GM12878 (cell line): ENCODE measurements at regions not wholly inside any gene's neighbourhood (a gene's known extent, or its start where the extent isn't known, plus 50 kb on each side); places are given as distances from the start of the nearest gene placed in this dataset.

Experiments
- ATAC-seq: fragments of 200-7000 bp; cut with Tn5 transposase; 3 replicates; pipeline ENCODE4 v1.9.1; 2020; ENCODE audit warnings: mild to moderate bottlenecking, moderate library complexity
- BruUV-seq: library from RNA; stranded (reverse); fragments of 400-500 nt; replicated peaks from 2 replicates; lab custom pipeline; 2021; lab: Mats Ljungman, UMichigan
- CTCF ChIA-PET: fragments of 300-600 bp; sonication (Branson Sonifier 250); formaldehyde crosslinking; extraction: SDS; loops from one replicate; lab custom pipeline; 2021; ENCODE audit warnings: inconsistent platforms; lab: Yijun Ruan, JAX
- POLR2A ChIA-PET: fragments of 350-600 bp; formaldehyde crosslinking; extraction: SDS; loops from one replicate; lab custom pipeline; 2021; ENCODE audit warnings: inconsistent platforms; lab: Charles Lee
- RAD21 ChIA-PET: fragments of 300-600 bp; sonication (Branson Sonifier 250); formaldehyde crosslinking; loops from one replicate; lab custom pipeline; 2023; ENCODE audit warnings: antibody characterized with exemption; ENCODE audit not compliant: unreplicated experiment; lab: Charles Lee
- SMC1A ChIA-PET: fragments of 300-600 bp; sonication (Branson Sonifier 250); formaldehyde crosslinking; loops from one replicate; lab custom pipeline; 2023; ENCODE audit not compliant: unreplicated experiment, uncharacterized antibody; lab: Charles Lee
- DNase-seq: peaks from one replicate; pipeline ENCODE4 v3.0.0-alpha.2; 2011; ENCODE audit warnings: low read depth, low spot score
- FAIRE-seq: peaks from 3 replicates; lab custom pipeline; 2011; peaks lifted over from hg19 to GRCh38; lab: Jason Lieb, UNC
- H2AFZ ChIP-seq: 2 replicates; pipeline ENCODE4 v1.6.0; 2011; ENCODE audit warnings: low read depth, low read length, control low read depth; ENCODE audit not compliant: control insufficient read depth
- H3K27ac ChIP-seq: 2 replicates; pipeline ENCODE4 v1.5.1; 2011; ENCODE audit warnings: control low read depth; ENCODE audit not compliant: control insufficient read depth, insufficient read depth
- H3K27me3 ChIP-seq, 2 experiments: replicated peaks in 1 of 2; 2 replicates each; pipeline versions ENCODE4 v1.6.0 to v1.6.1; 2011; ENCODE audit warnings: low read length in 1 of 2; ENCODE audit not compliant: control insufficient read depth in 2 of 2, insufficient read depth in 2 of 2
- H3K36me3 ChIP-seq, 2 experiments: 2 replicates each; pipeline ENCODE4 v1.5.1; 2011; ENCODE audit warnings: low read length in 1 of 2; ENCODE audit not compliant: control insufficient read depth in 2 of 2, insufficient read depth in 2 of 2
- H3K4me1 ChIP-seq: 2 replicates; pipeline ENCODE4 v1.6.1; 2011; ENCODE audit warnings: mild to moderate bottlenecking, low read length, moderate library complexity, mixed read lengths; ENCODE audit not compliant: control insufficient read depth, insufficient read depth
- H3K4me2 ChIP-seq: 2 replicates; pipeline ENCODE4 v1.6.0; 2011; ENCODE audit warnings: control low read depth; ENCODE audit not compliant: control insufficient read depth, insufficient read depth
- H3K4me3 ChIP-seq: fragments of 200-600 bp; sonication (generic); 2 replicates; pipeline ENCODE4 v1.5.1; 2016
- H3K79me2 ChIP-seq: 2 replicates; pipeline ENCODE4 v1.6.0; 2011; ENCODE audit warnings: low read length; ENCODE audit not compliant: control insufficient read depth, insufficient read depth
- H3K9ac ChIP-seq: 2 replicates; pipeline ENCODE4 v1.8.0; 2011; ENCODE audit warnings: low read length, control low read depth, mixed read lengths; ENCODE audit not compliant: control insufficient read depth, insufficient read depth
- H3K9me3 ChIP-seq: replicated peaks from 3 replicates; pipeline ENCODE4 v1.5.1; 2011; ENCODE audit warnings: mild to moderate bottlenecking, low read length; ENCODE audit not compliant: control insufficient read depth, insufficient read depth
- H4K20me1 ChIP-seq: 2 replicates; pipeline ENCODE4 v1.6.0; 2011; ENCODE audit not compliant: control insufficient read depth, insufficient read depth
- BCL11A ChIP-seq: IDR thresholded peaks from 2 replicates; pipeline ENCODE4 v1.6.1; 2011; ENCODE audit warnings: low read depth, low read length
- BCL3 ChIP-seq: IDR thresholded peaks from 2 replicates; pipeline ENCODE4 v1.6.1; 2011; ENCODE audit warnings: borderline replicate concordance, low read depth, mild to moderate bottlenecking, moderate library complexity, low read length; ENCODE audit not compliant: insufficient read depth, poor library complexity, severe bottlenecking
- CBX5 ChIP-seq: sonication (generic); IDR thresholded peaks from 2 replicates; pipeline ENCODE4 v1.6.1; 2016; ENCODE audit warnings: low read depth, moderate library complexity, mild to moderate bottlenecking, inconsistent platforms
- MXI1 ChIP-seq: fragments of 150-350 bp; IDR thresholded peaks from 2 replicates; pipeline ENCODE4 v1.6.1; 2011; ENCODE audit warnings: low read depth, mild to moderate bottlenecking, inconsistent platforms, low read length, improper control_type of control experiment
- NR2C1 ChIP-seq: fragments of 450-650 bp; IDR thresholded peaks from 2 replicates; pipeline ENCODE4 v1.6.1; 2017; ENCODE audit warnings: antibody characterized with exemption, mild to moderate bottlenecking, moderate library complexity
- POU2F2 ChIP-seq: IDR thresholded peaks from 3 replicates; pipeline ENCODE4 v1.6.1; 2011; ENCODE audit warnings: low read depth, mild to moderate bottlenecking, low read length, borderline replicate concordance
- RELA ChIP-seq: fragments of 450-650 bp; IDR thresholded peaks from 2 replicates; pipeline ENCODE4 v1.8.0; 2014; ENCODE audit warnings: borderline replicate concordance; ENCODE audit not compliant: partially characterized antibody
- SREBF2 ChIP-seq: IDR thresholded peaks from 2 replicates; pipeline ENCODE4 v1.6.1; 2012; ENCODE audit warnings: mild to moderate bottlenecking, low read length
- WGBS: methylation state at CpG from one replicate; pipeline ENCODE4 v1.1.6; 2016; ENCODE audit warnings: low lambda C conversion rate; ENCODE audit not compliant: insufficient replicate concordance, insufficient coverage; ENCODE audit errors: missing lambda C conversion rate; 5-methylcytosine and 5-hydroxymethylcytosine counted together
- in situ Hi-C: fragments of 300-500 bp; cut with MboI; formaldehyde crosslinking; loops from 9 replicates; pipeline ENCODE4 v1.14.3; 2018; ENCODE audit warnings: mixed read lengths
- intact Hi-C: fragments of 100-400 bp; cut with micrococcal nuclease; formaldehyde crosslinking; loops from one replicate; pipeline ENCODE4 v1.14.2; 2022; ENCODE audit not compliant: unreplicated experiment
- TF ChIP-seq, protein P1 (sequence below): IDR thresholded peaks from 2 replicates; pipeline ENCODE4 v1.6.1; 2012; ENCODE audit warnings: low read depth, low read length, improper control_type of control experiment

DNA sequence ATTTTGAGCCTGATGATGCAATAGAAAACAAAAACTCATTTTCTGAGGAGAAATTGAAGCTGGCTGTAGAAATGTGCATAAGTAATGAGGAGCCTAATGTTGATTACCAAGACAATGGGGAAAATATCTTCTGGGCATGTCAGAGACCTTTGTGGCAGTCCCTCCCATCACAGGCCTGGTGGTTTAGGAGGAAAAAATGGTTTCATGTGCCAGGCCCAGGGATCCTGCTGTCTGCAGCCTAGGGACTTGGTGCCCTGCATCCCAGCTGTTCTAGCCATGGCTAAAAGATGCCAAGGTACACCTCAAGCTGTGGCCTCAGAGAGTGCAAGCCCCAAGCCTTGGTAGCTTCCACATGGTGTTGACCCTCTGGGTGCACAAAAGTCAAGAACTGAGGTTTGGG, 128.7 kb upstream of the ARHGEF9 start (continued):
- TF ChIP-seq CBX5: no peak
- TF ChIP-seq, protein P1, sequence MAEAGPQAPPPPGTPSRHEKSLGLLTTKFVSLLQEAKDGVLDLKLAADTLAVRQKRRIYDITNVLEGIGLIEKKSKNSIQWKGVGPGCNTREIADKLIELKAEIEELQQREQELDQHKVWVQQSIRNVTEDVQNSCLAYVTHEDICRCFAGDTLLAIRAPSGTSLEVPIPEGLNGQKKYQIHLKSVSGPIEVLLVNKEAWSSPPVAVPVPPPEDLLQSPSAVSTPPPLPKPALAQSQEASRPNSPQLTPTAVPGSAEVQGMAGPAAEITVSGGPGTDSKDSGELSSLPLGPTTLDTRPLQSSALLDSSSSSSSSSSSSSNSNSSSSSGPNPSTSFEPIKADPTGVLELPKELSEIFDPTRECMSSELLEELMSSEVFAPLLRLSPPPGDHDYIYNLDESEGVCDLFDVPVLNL: no peak
- TF ChIP-seq RELA: no peak
- TF ChIP-seq MXI1: no peak
- TF ChIP-seq BCL11A: no peak
- TF ChIP-seq NR2C1: no peak

- BruUV-seq: no TSS peak
- Histone ChIP-seq H3K27ac (no peak overlapping the region), H3K4me1 (no peaks in the 10 kb centered on the region), H3K36me3 (no peaks in the 10 kb centered on the region), H3K9me3 (no peaks in the 10 kb centered on the region; the same call in 2 of the 3 replicates), H4K20me1 (no peaks in the 10 kb centered on the region), H3K4me2 (no peak overlapping the region), H3K4me3 (no peak overlapping the region)
- no peak for FAIRE-seq
- intact Hi-C loops (no loop called here), in situ Hi-C loops (no loop called here)
- 0% methylated on average over 2 of the region's 2 CpGs for WGBS
- SMC1A ChIA-PET: no interaction called here
- POLR2A ChIA-PET: no interaction called here
- RAD21 ChIA-PET: no interaction called here
- TF ChIP-seq BCL3 (no peak), SREBF2 (no peak), POU2F2 (no peak)
- TF ChIP-seq, all 136 proteins: peak for 0
- H3K27me3 ChIP-seq: no peaks in the 10 kb centered on the region
- H3K79me2 ChIP-seq: no peaks in the 10 kb centered on the region
- H2AFZ ChIP-seq: no peak overlapping the region
- CTCF ChIA-PET: no interaction called here
- DNase-seq (no peak), ATAC-seq (no peak)
- H3K9ac ChIP-seq: no peak overlapping the region
Observed at GRCh38 chrX:63889001-63889400, 104.0 kb upstream of the ARHGEF9 start.
